Mesenchymal stem cell (in vitro differentiated cells and primary cell): ENCODE measurements at regions not wholly inside any gene's neighbourhood (a gene's known extent, or its start where the extent isn't known, plus 50 kb on each side); places are given as distances from the start of the nearest gene placed in this dataset.

Experiments used
- DNase-seq: peaks from one replicate; pipeline ENCODE4 v3.0.0-alpha.2; 2013
- H2AFZ ChIP-seq: one replicate; pipeline ENCODE4 v1.6.1; 2013; ENCODE audit warnings: low read depth, mild to moderate bottlenecking, control low read depth, inconsistent platforms, low read length, moderate library complexity
- H2AK5ac ChIP-seq: 2 replicates; pipeline ENCODE4 v1.6.1; 2013; ENCODE audit warnings: low read length, moderate library complexity, mild to moderate bottlenecking, inconsistent platforms; ENCODE audit not compliant: severe bottlenecking
- H2BK120ac ChIP-seq: one replicate; pipeline ENCODE4 v1.6.1; 2013; ENCODE audit warnings: low read depth, mild to moderate bottlenecking, inconsistent platforms, low read length, moderate library complexity
- H2BK12ac ChIP-seq, 2 experiments: one replicate each; pipeline ENCODE4 v1.6.1; 2013; ENCODE audit warnings: inconsistent platforms in 2 of 2, low read length in 2 of 2, mild to moderate bottlenecking in 2 of 2, moderate library complexity in 2 of 2, control low read depth in 1 of 2
- H2BK15ac ChIP-seq: one replicate; pipeline ENCODE4 v1.6.1; 2013; ENCODE audit warnings: mild to moderate bottlenecking, low read depth, inconsistent platforms; ENCODE audit not compliant: poor library complexity, severe bottlenecking
- H2BK5ac ChIP-seq: 2 replicates; pipeline ENCODE4 v1.6.1; 2013; ENCODE audit warnings: low read depth, mild to moderate bottlenecking, low read length, control low read depth, inconsistent platforms; ENCODE audit not compliant: poor library complexity, severe bottlenecking
- H3K14ac ChIP-seq, 2 experiments: one replicate each; pipeline ENCODE4 v1.6.1; 2013; ENCODE audit warnings: inconsistent platforms in 2 of 2, low read length in 2 of 2, control low read depth in 1 of 2, mild to moderate bottlenecking in 1 of 2, moderate library complexity in 1 of 2
- H3K18ac ChIP-seq, 2 experiments: one replicate each; pipeline ENCODE4 v1.6.1; 2013; ENCODE audit warnings: inconsistent platforms in 2 of 2, low read length in 2 of 2, control low read depth in 1 of 2, low read depth in 1 of 2, mild to moderate bottlenecking in 1 of 2
- H3K23ac ChIP-seq, 2 experiments: one replicate each; pipeline ENCODE4 v1.6.1; 2013; ENCODE audit warnings: inconsistent platforms in 2 of 2, low read length in 2 of 2, mild to moderate bottlenecking in 2 of 2, moderate library complexity in 2 of 2, control low read depth in 1 of 2
- H3K27ac ChIP-seq: 2 replicates; pipeline ENCODE4 v1.5.1; 2013; ENCODE audit warnings: mild to moderate bottlenecking, moderate library complexity, low read length, control low read depth, inconsistent platforms; ENCODE audit not compliant: poor library complexity, severe bottlenecking
- H3K27me3 ChIP-seq, 2 experiments: 2 replicates each; pipeline versions ENCODE4 v1.6.1 to v1.7.0; 2013; ENCODE audit warnings: low read length in 2 of 2, mild to moderate bottlenecking in 2 of 2, moderate library complexity in 2 of 2, control low read depth in 1 of 2, inconsistent platforms in 1 of 2; ENCODE audit not compliant: control insufficient read depth in 1 of 2, insufficient read depth in 1 of 2
- H3K36me3 ChIP-seq, 2 experiments: 2 replicates each; pipeline versions ENCODE4 v1.6.1 to v1.7.0; 2013; ENCODE audit warnings: low read length in 2 of 2, control low read depth in 1 of 2, inconsistent platforms in 1 of 2, low read depth in 1 of 2, mild to moderate bottlenecking in 1 of 2; ENCODE audit not compliant: insufficient read depth in 2 of 2, control insufficient read depth in 1 of 2
- H3K4ac ChIP-seq, 2 experiments: one replicate each; pipeline ENCODE4 v1.6.1; 2013; ENCODE audit warnings: inconsistent platforms in 2 of 2, low read length in 2 of 2, mild to moderate bottlenecking in 2 of 2, moderate library complexity in 2 of 2, control low read depth in 1 of 2, low read depth in 1 of 2
- H3K4me1 ChIP-seq: 2 replicates; pipeline ENCODE4 v1.6.1; 2013; ENCODE audit warnings: low read depth, low read length, control low read depth; ENCODE audit not compliant: control insufficient read depth, insufficient read depth
- H3K4me2 ChIP-seq: 2 replicates; pipeline ENCODE4 v1.6.1; 2013; ENCODE audit warnings: low read length, mild to moderate bottlenecking, inconsistent platforms; ENCODE audit not compliant: poor library complexity, severe bottlenecking
- H3K4me3 ChIP-seq, 2 experiments: 2 replicates each; pipeline versions ENCODE4 v1.5.1 to v1.7.0; 2013; ENCODE audit warnings: low read length in 2 of 2, mild to moderate bottlenecking in 2 of 2, control low read depth in 1 of 2, low read depth in 1 of 2; ENCODE audit not compliant: insufficient read depth in 1 of 2
- H3K79me1 ChIP-seq: replicated peaks from 2 replicates; pipeline ENCODE4 v1.6.1; 2013; ENCODE audit warnings: mild to moderate bottlenecking, control low read depth, low read length, inconsistent platforms; ENCODE audit not compliant: poor library complexity, severe bottlenecking
- H3K9ac ChIP-seq: 2 replicates; pipeline ENCODE4 v1.7.0; 2013; ENCODE audit warnings: mild to moderate bottlenecking, low read length, moderate library complexity
- H3K9me3 ChIP-seq: 2 replicates; pipeline ENCODE4 v1.7.0; 2013; ENCODE audit warnings: mild to moderate bottlenecking, low read length; ENCODE audit not compliant: control insufficient read depth
- H4K8ac ChIP-seq: one replicate; pipeline ENCODE4 v1.6.1; 2013; ENCODE audit warnings: inconsistent platforms, mild to moderate bottlenecking, low read length, moderate library complexity
- H4K91ac ChIP-seq: one replicate; pipeline ENCODE4 v1.6.1; 2013; ENCODE audit warnings: mild to moderate bottlenecking, low read length, inconsistent platforms
- WGBS: methylation state at CpG from one replicate; pipeline ENCODE4 v1.1.7; 2013; ENCODE audit warnings: mixed read lengths; 5-methylcytosine and 5-hydroxymethylcytosine counted together

GRCh38 chr17:77602883-77603640 is 355.4 kb upstream of the TNRC6C start:
- Histone ChIP-seq H3K4me3 (no peak overlapping the region), H3K18ac (peak overlapping the region in 1 of 2 experiments; percentile 34)

DNA sequence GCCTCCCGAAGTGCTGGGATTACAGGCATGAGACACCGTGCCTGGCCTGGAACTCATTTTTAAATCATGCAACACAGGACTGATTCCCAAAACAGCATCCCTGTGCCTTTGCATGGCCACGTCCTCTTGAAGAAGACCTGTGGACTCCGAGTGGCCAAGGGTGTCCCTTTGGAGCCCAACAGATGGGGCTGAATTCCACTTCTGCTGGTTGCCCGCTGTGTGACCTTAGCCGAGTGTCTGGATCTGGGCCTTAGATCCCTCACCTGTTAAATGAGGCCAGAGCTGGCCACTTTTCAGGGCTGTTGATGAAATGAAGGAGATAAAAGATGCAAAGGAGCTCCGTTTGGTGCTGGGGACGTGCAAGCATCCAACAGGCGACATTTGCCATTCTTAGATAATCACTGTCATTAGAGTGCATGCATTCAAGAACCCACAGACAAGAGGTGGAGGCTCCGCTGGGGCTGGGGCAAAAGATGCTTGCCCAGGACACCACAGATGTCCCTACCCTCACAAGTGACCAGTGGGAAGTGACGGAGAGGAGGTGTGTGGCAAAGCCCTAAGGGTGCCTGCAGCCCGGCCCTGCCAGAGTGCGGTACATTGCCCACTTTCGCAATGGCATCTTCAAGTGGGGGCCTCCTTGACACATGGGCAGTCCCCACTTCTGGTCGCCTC is 354.1 kb upstream of the TNRC6C start:
- H3K4me3 ChIP-seq, result no peak overlapping the region
- H3K14ac ChIP-seq, result no peak overlapping the region
- no peak overlapping the region for H3K9ac ChIP-seq
- H2BK15ac ChIP-seq, result no peak overlapping the region
- no peak overlapping the region for H4K91ac ChIP-seq
- H3K9me3 ChIP-seq, result no peaks in the 10 kb centered on the region
- H3K79me1 ChIP-seq, result no peaks in the 10 kb centered on the region
- WGBS, result 94% methylated on average over 15 of the region's 15 CpGs
- H3K23ac ChIP-seq, result no peak overlapping the region
- H2AFZ ChIP-seq, result no peak overlapping the region
- H2BK12ac ChIP-seq, result no peak overlapping the region
- H3K27me3 ChIP-seq, result peaks cover 25 to 29% of the 10 kb centered on the region in 2 experiments
- no peaks in the 10 kb centered on the region for H3K36me3 ChIP-seq
- H3K4me2 ChIP-seq, result no peak overlapping the region
- no peak overlapping the region for H3K4ac ChIP-seq
- DNase-seq, result no peak
- no peak overlapping the region for H2AK5ac ChIP-seq
- H2BK5ac ChIP-seq, result no peak overlapping the region
- no peak overlapping the region for H3K18ac ChIP-seq
- no peak overlapping the region for H2BK120ac ChIP-seq
- H3K4me1 ChIP-seq, result peaks cover 3% of the 10 kb centered on the region
- no peak overlapping the region for H4K8ac ChIP-seq
- H3K27ac ChIP-seq, result no peak overlapping the region

More at GRCh38 chr17:77602883-77603640, 355.4 kb upstream of the TNRC6C start:
- Histone ChIP-seq H2BK12ac (no peak overlapping the region), H3K23ac (no peak overlapping the region), H3K9ac (peak overlapping the region; percentile 40), H2BK120ac (no peak overlapping the region), H3K14ac (no peak overlapping the region), H3K4ac (no peak overlapping the region), H4K91ac (no peak overlapping the region), H3K4me1 (peaks cover 3% of the 10 kb centered on the region), H4K8ac (no peak overlapping the region), H3K79me1 (no peaks in the 10 kb centered on the region), H2BK15ac (no peak overlapping the region), H3K9me3 (no peaks in the 10 kb centered on the region), H3K27me3 (peaks cover 20 to 26% of the 10 kb centered on the region in 2 experiments), H3K36me3 (no peaks in the 10 kb centered on the region), H2BK5ac (no peak overlapping the region), H2AK5ac (no peak overlapping the region), H3K27ac (no peak overlapping the region), H2AFZ (peak overlapping the region; percentile 3), H3K4me2 (no peak overlapping the region)
- DNase-seq, result no peak
- 85% methylated on average over 23 of the region's 24 CpGs for WGBS

DNA sequence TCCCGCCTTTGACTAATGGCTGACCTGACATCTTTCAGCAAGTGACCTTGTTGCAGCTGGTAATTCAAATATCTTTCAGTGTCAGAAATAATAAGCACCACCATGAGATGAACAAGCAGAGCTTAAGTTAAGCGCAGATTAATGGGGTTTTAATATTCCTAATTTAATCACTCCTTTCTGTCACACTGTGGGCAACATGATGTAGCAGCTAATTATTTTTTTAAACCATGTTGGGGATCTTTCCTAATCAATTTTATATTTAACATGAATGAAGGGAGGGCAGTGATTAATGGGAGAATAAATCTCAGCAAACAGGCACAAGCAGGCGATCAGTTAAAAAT is 353.6 kb upstream of the TNRC6C start:
- 93% methylated on average over 2 of the region's 3 CpGs for WGBS
- H2BK120ac ChIP-seq, result no peak overlapping the region
- no peak for DNase-seq

GRCh38 chr17:77606146-77606864 is 352.2 kb upstream of the TNRC6C start:
- DNase-seq, result no peak
- no peak overlapping the region for H3K27ac ChIP-seq
- no peak overlapping the region for H2BK15ac ChIP-seq
- no peak overlapping the region for H2BK120ac ChIP-seq
- H3K4me3 ChIP-seq, result peak overlapping the region in 1 of 2 experiments; percentile 18
- no peaks in the 10 kb centered on the region for H3K79me1 ChIP-seq
- no peak overlapping the region for H2AK5ac ChIP-seq
- H2BK12ac ChIP-seq, result no peak overlapping the region
- no peak overlapping the region for H2BK5ac ChIP-seq
- H3K23ac ChIP-seq, result no peak overlapping the region
- no peak overlapping the region for H3K14ac ChIP-seq
- no peak overlapping the region for H4K91ac ChIP-seq
- peaks cover 3% of the 10 kb centered on the region for H3K4me1 ChIP-seq
- no peak overlapping the region for H4K8ac ChIP-seq
- no peaks in the 10 kb centered on the region for H3K9me3 ChIP-seq
- H3K27me3 ChIP-seq, result peaks cover 20 to 28% of the 10 kb centered on the region in 2 experiments
- H3K4me2 ChIP-seq, result no peak overlapping the region
- no peak overlapping the region for H2AFZ ChIP-seq
- no peak overlapping the region for H3K4ac ChIP-seq
- WGBS, result 91% methylated on average over 12 of the region's 12 CpGs
- H3K36me3 ChIP-seq, result no peaks in the 10 kb centered on the region
- no peak overlapping the region for H3K9ac ChIP-seq
- no peak overlapping the region for H3K18ac ChIP-seq

More for the DNA sequence above, 353.6 kb upstream of the TNRC6C start:
- Histone ChIP-seq H2BK15ac (no peak overlapping the region), H2BK5ac (no peak overlapping the region), H4K8ac (no peak overlapping the region), H3K23ac (no peak overlapping the region), H2AK5ac (no peak overlapping the region), H2AFZ (no peak overlapping the region), H3K79me1 (no peaks in the 10 kb centered on the region), H3K27me3 (peaks cover 24 to 27% of the 10 kb centered on the region in 2 experiments), H3K4ac (no peak overlapping the region), H3K4me1 (peaks cover 3% of the 10 kb centered on the region), H3K4me2 (no peak overlapping the region), H3K9ac (no peak overlapping the region), H4K91ac (no peak overlapping the region), H3K4me3 (no peak overlapping the region), H3K9me3 (no peaks in the 10 kb centered on the region), H3K27ac (no peak overlapping the region), H3K36me3 (no peaks in the 10 kb centered on the region), H3K18ac (no peak overlapping the region), H3K14ac (no peak overlapping the region), H2BK12ac (no peak overlapping the region)
